GM12865 (cell line): ENCODE measurements at regions not wholly inside any gene's neighbourhood (a gene's known extent, or its start where the extent isn't known, plus 50 kb on each side); places are given as distances from the start of the nearest gene placed in this dataset.

Experiments
- DNase-seq: peaks from one replicate; pipeline ENCODE4 v3.0.0; 2010; ENCODE audit warnings: low read depth
- H3K4me3 ChIP-seq: 2 replicates; pipeline ENCODE4 v1.5.1; 2011; ENCODE audit warnings: mild to moderate bottlenecking, low read depth, low read length, control low read depth
- TF ChIP-seq, protein P1 (sequence below): IDR thresholded peaks from 2 replicates; pipeline ENCODE4 v1.5.1; 2011; ENCODE audit warnings: low read length, control low read depth, low read depth, inconsistent platforms; ENCODE audit not compliant: insufficient read depth; ENCODE audit errors: missing control alignments

- no peak for DNase-seq
- no peak overlapping the region for H3K4me3 ChIP-seq
- TF ChIP-seq, protein P1, sequence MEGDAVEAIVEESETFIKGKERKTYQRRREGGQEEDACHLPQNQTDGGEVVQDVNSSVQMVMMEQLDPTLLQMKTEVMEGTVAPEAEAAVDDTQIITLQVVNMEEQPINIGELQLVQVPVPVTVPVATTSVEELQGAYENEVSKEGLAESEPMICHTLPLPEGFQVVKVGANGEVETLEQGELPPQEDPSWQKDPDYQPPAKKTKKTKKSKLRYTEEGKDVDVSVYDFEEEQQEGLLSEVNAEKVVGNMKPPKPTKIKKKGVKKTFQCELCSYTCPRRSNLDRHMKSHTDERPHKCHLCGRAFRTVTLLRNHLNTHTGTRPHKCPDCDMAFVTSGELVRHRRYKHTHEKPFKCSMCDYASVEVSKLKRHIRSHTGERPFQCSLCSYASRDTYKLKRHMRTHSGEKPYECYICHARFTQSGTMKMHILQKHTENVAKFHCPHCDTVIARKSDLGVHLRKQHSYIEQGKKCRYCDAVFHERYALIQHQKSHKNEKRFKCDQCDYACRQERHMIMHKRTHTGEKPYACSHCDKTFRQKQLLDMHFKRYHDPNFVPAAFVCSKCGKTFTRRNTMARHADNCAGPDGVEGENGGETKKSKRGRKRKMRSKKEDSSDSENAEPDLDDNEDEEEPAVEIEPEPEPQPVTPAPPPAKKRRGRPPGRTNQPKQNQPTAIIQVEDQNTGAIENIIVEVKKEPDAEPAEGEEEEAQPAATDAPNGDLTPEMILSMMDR = no peak
These were observed 231.4 kb upstream of the TNRC6C start for GRCh38 chr17:77727037-77727615.

GRCh38 chr17:77728474-77728795 is 230.1 kb upstream of the TNRC6C start:
- DNase-seq = no peak
- H3K4me3 ChIP-seq = no peak overlapping the region
- TF ChIP-seq, protein P1 = no peak

GRCh38 chr17:77728871-77729270 is 229.6 kb upstream of the TNRC6C start:
- TF ChIP-seq, protein P1 = no peak
- no peak for DNase-seq
- H3K4me3 ChIP-seq = no peak overlapping the region

DNA sequence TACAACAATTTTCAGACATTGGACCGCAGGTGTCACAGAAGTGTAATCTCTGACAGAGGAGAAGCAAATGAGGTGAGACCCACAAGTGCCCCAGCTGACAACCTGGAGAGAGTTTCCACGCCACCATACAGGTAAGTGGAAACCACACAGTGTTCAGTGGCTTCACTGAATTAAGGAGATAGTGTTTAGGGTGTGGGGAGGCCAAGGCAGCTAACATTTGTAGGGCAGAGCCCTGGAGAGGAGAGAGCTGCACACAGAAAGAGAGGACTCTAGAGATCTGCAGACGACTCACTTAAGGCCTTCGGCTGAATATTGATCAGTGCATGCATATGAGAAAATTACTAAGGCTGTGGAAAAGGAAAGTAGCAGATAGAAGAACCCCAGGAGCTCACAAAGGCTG is 228.9 kb upstream of the TNRC6C start:
- DNase-seq = no peak
- H3K4me3 ChIP-seq = no peak overlapping the region
- TF ChIP-seq, protein P1 = no peak

- no peak for DNase-seq
- H3K4me3 ChIP-seq = no peak overlapping the region
- TF ChIP-seq, protein P1 = no peak
These were observed 228.1 kb upstream of the TNRC6C start for GRCh38 chr17:77730376-77730775.

DNA sequence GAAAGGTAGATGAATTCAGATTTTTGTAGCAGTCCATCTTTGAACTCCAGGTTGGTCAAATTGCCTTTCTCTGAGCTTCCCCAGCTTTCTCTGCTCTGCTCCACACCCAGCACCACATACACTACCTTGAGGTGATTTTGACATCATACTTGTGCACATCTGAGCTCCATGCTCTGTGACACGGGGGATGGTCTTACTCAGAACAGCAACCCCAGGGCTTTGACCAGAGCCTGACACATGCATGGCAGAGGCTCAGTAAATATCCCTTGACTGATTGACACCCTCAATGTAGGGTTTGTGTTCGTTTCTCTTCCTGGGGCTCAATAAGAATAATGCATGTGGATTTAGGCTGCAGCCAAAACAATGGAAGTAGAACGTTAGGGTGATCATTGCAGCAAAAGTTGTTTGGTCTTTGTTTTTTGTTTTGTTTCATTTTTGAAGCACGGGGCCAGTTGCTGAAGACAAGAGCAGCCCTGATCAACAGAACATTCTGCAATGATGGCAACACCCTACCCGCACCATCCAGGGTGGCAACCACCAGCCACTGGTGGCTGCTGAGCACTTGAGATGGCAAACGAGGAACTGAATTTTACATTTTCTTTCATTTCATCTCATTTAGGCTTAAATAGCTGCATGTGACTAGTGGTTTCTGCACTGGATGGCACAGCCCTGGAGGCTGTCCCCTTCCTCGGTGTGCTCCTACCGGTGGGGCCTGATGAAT is 224.8 kb upstream of the TNRC6C start:
- DNase-seq = no peak
- H3K4me3 ChIP-seq = no peak overlapping the region
- TF ChIP-seq, protein P1 = no peak
